ENCODE measurements at regions not wholly inside any gene's neighbourhood (a gene's known extent, or its start where the extent isn't known, plus 50 kb on each side); places are given as distances from the start of the nearest gene placed in this dataset.

- no peak overlapping the region for H3K4me3 ChIP-seq (ENCODE audit: low read depth in 1 of 2, low read length in 2 of 2)
- H3K27me3 ChIP-seq (ENCODE audit: control insufficient read depth in 1 of 2, insufficient read depth in 2 of 2, low read length in 2 of 2): no peaks in the 10 kb centered on the region
- no peaks in the 10 kb centered on the region for H3K36me3 ChIP-seq (ENCODE audit: control insufficient read depth in 1 of 2, insufficient read depth in 2 of 2, low read length in 2 of 2)
- no peak overlapping the region for H3K27ac ChIP-seq (ENCODE audit: low read depth, low read length)
- H3K9me3 ChIP-seq (ENCODE audit: control insufficient read depth in 1 of 2, low read length in 2 of 2): no peaks in the 10 kb centered on the region
- no peaks in the 10 kb centered on the region for H3K4me1 ChIP-seq (ENCODE audit: control insufficient read depth in 1 of 2, insufficient read depth in 2 of 2, low read length in 2 of 2)
- H3K9ac ChIP-seq (ENCODE audit: low read depth in 1 of 2, low read length in 2 of 2): no peak overlapping the region
Observed at GRCh38 chr13:107330484-107330883, 762.5 kb upstream of the ARGLU1 start.

DNA sequence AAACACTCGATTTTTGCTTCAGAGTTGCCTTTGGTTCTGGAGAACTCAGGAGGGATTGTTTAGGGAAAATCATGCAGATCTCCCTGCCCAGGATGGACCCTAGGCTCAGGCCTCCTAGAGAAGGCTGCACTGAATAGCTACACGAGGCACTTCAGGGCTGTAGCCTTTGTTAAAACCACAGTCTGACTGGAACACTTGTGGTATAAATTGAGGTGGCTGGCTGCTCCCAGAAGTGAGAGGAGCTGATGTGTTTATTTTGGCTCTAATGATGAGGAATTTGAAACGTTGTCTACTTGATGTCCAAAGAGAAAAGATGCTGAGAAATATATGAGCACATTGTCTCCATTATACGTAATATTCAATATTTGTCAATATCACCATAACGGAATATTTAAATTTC is 762.1 kb upstream of the ARGLU1 start:
- Histone ChIP-seq H3K27ac (ENCODE audit: low read depth, low read length) (no peak overlapping the region), H3K36me3 (ENCODE audit: control insufficient read depth in 1 of 2, insufficient read depth in 2 of 2, low read length in 2 of 2) (no peaks in the 10 kb centered on the region), H3K4me3 (ENCODE audit: low read depth in 1 of 2, low read length in 2 of 2) (no peak overlapping the region), H3K9ac (ENCODE audit: low read depth in 1 of 2, low read length in 2 of 2) (no peak overlapping the region), H3K9me3 (ENCODE audit: control insufficient read depth in 1 of 2, low read length in 2 of 2) (no peaks in the 10 kb centered on the region), H3K4me1 (ENCODE audit: control insufficient read depth in 1 of 2, insufficient read depth in 2 of 2, low read length in 2 of 2) (no peaks in the 10 kb centered on the region), H3K27me3 (ENCODE audit: control insufficient read depth in 1 of 2, insufficient read depth in 2 of 2, low read length in 2 of 2) (no peaks in the 10 kb centered on the region)

GRCh38 chr13:107324416-107325204 is 756.7 kb upstream of the ARGLU1 start:
- Histone ChIP-seq H3K9me3 (ENCODE audit: control insufficient read depth in 1 of 2, low read length in 2 of 2) (no peaks in the 10 kb centered on the region), H3K27ac (ENCODE audit: low read depth, low read length) (no peak overlapping the region), H3K36me3 (ENCODE audit: control insufficient read depth in 1 of 2, insufficient read depth in 2 of 2, low read length in 2 of 2) (no peaks in the 10 kb centered on the region), H3K27me3 (ENCODE audit: control insufficient read depth in 1 of 2, insufficient read depth in 2 of 2, low read length in 2 of 2) (no peaks in the 10 kb centered on the region), H3K4me3 (ENCODE audit: low read depth in 1 of 2, low read length in 2 of 2) (no peak overlapping the region), H3K4me1 (ENCODE audit: control insufficient read depth in 1 of 2, insufficient read depth in 2 of 2, low read length in 2 of 2) (no peaks in the 10 kb centered on the region), H3K9ac (ENCODE audit: low read depth in 1 of 2, low read length in 2 of 2) (no peak overlapping the region)

GRCh38 chr13:107322228-107322627 is 754.3 kb upstream of the ARGLU1 start:
- H3K4me3 ChIP-seq (ENCODE audit: low read depth in 1 of 2, low read length in 2 of 2): no peak overlapping the region
- H3K4me1 ChIP-seq (ENCODE audit: control insufficient read depth in 1 of 2, insufficient read depth in 2 of 2, low read length in 2 of 2): no peaks in the 10 kb centered on the region
- no peaks in the 10 kb centered on the region for H3K9me3 ChIP-seq (ENCODE audit: control insufficient read depth in 1 of 2, low read length in 2 of 2)
- no peak overlapping the region for H3K27ac ChIP-seq (ENCODE audit: low read depth, low read length)
- H3K27me3 ChIP-seq (ENCODE audit: control insufficient read depth in 1 of 2, insufficient read depth in 2 of 2, low read length in 2 of 2): no peaks in the 10 kb centered on the region
- no peak overlapping the region for H3K9ac ChIP-seq (ENCODE audit: low read depth in 1 of 2, low read length in 2 of 2)
- H3K36me3 ChIP-seq (ENCODE audit: control insufficient read depth in 1 of 2, insufficient read depth in 2 of 2, low read length in 2 of 2): no peaks in the 10 kb centered on the region

DNA sequence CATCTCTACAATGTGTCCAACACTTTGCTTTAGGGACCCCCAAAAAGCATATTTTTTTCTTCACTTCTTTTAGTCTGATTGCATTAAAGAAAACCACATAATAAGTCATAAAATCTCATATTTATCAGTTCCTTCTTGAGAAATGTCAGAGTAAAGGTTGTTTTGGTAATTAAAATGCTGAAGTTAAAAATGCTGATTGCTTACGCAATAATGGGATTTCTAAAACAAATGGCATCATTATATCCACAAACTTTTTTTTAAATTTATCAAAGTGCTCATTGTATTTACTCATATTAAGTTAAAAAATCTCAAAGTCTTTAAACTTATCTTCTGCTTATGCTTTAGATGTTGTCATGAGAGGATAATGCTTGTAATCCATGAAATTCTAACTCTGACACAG is 737.2 kb upstream of the ARGLU1 start:
- Histone ChIP-seq H3K27ac (ENCODE audit: low read depth, low read length) (no peak overlapping the region), H3K9ac (ENCODE audit: low read depth in 1 of 2, low read length in 2 of 2) (no peak overlapping the region), H3K36me3 (ENCODE audit: control insufficient read depth in 1 of 2, insufficient read depth in 2 of 2, low read length in 2 of 2) (no peaks in the 10 kb centered on the region), H3K9me3 (ENCODE audit: control insufficient read depth in 1 of 2, low read length in 2 of 2) (no peaks in the 10 kb centered on the region), H3K4me1 (ENCODE audit: control insufficient read depth in 1 of 2, insufficient read depth in 2 of 2, low read length in 2 of 2) (no peaks in the 10 kb centered on the region), H3K27me3 (ENCODE audit: control insufficient read depth in 1 of 2, insufficient read depth in 2 of 2, low read length in 2 of 2) (no peaks in the 10 kb centered on the region), H3K4me3 (ENCODE audit: low read depth in 1 of 2, low read length in 2 of 2) (no peak overlapping the region)

GRCh38 chr13:107301724-107302374 is 733.9 kb upstream of the ARGLU1 start:
- no peak overlapping the region for H3K27ac ChIP-seq (ENCODE audit: low read depth, low read length)
- no peaks in the 10 kb centered on the region for H3K9me3 ChIP-seq (ENCODE audit: control insufficient read depth in 1 of 2, low read length in 2 of 2)
- no peaks in the 10 kb centered on the region for H3K36me3 ChIP-seq (ENCODE audit: control insufficient read depth in 1 of 2, insufficient read depth in 2 of 2, low read length in 2 of 2)
- H3K4me1 ChIP-seq (ENCODE audit: control insufficient read depth in 1 of 2, insufficient read depth in 2 of 2, low read length in 2 of 2): no peaks in the 10 kb centered on the region
- H3K4me3 ChIP-seq (ENCODE audit: low read depth in 1 of 2, low read length in 2 of 2): no peak overlapping the region
- no peaks in the 10 kb centered on the region for H3K27me3 ChIP-seq (ENCODE audit: control insufficient read depth in 1 of 2, insufficient read depth in 2 of 2, low read length in 2 of 2)
- no peak overlapping the region for H3K9ac ChIP-seq (ENCODE audit: low read depth in 1 of 2, low read length in 2 of 2)

DNA sequence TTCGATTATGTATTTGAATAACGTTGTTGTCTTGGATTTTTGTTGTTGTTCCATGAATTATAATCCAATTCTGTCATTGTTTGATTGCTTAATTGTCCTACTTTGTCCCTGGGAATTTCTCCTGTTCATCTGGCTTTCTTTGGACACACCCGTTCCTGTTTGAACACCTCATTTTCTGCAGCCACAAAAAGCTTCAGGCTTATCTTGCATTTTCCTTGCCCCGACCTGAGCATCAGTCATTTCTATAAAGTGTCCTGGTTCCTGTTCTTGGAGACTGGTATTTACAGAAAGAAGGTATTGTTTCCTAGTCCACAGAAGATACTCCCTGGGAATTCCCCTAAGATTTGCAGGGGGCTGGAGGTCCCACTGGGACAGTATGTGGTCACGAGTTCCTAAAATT is 731.8 kb upstream of the ARGLU1 start:
- no peak overlapping the region for H3K4me3 ChIP-seq (ENCODE audit: low read depth in 1 of 2, low read length in 2 of 2)
- H3K9ac ChIP-seq (ENCODE audit: low read depth in 1 of 2, low read length in 2 of 2): no peak overlapping the region
- H3K4me1 ChIP-seq (ENCODE audit: control insufficient read depth in 1 of 2, insufficient read depth in 2 of 2, low read length in 2 of 2): no peaks in the 10 kb centered on the region
- H3K27ac ChIP-seq (ENCODE audit: low read depth, low read length): no peak overlapping the region
- H3K27me3 ChIP-seq (ENCODE audit: control insufficient read depth in 1 of 2, insufficient read depth in 2 of 2, low read length in 2 of 2): no peaks in the 10 kb centered on the region
- no peaks in the 10 kb centered on the region for H3K9me3 ChIP-seq (ENCODE audit: control insufficient read depth in 1 of 2, low read length in 2 of 2)
- no peaks in the 10 kb centered on the region for H3K36me3 ChIP-seq (ENCODE audit: control insufficient read depth in 1 of 2, insufficient read depth in 2 of 2, low read length in 2 of 2)

DNA sequence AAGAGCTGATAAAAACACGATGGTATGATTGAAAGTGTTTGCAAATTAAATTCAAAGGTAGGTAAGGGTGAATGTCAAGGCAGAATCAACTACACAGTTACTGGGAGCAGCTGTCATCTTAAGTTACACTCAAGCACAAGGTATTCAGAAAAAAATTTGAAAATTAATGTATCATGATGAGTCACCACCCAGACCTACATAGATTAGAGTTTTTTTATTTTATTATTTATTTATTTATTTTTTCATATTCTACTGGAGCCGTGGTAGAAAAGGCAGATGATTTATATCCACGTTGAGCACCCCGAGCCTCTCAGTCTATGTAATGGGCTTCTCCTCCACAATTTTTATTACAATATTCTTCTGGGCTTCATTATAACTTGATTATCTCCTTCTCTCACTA is 728.9 kb upstream of the ARGLU1 start:
- H3K9me3 ChIP-seq (ENCODE audit: control insufficient read depth in 1 of 2, low read length in 2 of 2): no peaks in the 10 kb centered on the region
- no peaks in the 10 kb centered on the region for H3K27me3 ChIP-seq (ENCODE audit: control insufficient read depth in 1 of 2, insufficient read depth in 2 of 2, low read length in 2 of 2)
- H3K36me3 ChIP-seq (ENCODE audit: control insufficient read depth in 1 of 2, insufficient read depth in 2 of 2, low read length in 2 of 2): no peaks in the 10 kb centered on the region
- H3K27ac ChIP-seq (ENCODE audit: low read depth, low read length): no peak overlapping the region
- no peak overlapping the region for H3K9ac ChIP-seq (ENCODE audit: low read depth in 1 of 2, low read length in 2 of 2)
- no peak overlapping the region for H3K4me3 ChIP-seq (ENCODE audit: low read depth in 1 of 2, low read length in 2 of 2)
- H3K4me1 ChIP-seq (ENCODE audit: control insufficient read depth in 1 of 2, insufficient read depth in 2 of 2, low read length in 2 of 2): no peaks in the 10 kb centered on the region

DNA sequence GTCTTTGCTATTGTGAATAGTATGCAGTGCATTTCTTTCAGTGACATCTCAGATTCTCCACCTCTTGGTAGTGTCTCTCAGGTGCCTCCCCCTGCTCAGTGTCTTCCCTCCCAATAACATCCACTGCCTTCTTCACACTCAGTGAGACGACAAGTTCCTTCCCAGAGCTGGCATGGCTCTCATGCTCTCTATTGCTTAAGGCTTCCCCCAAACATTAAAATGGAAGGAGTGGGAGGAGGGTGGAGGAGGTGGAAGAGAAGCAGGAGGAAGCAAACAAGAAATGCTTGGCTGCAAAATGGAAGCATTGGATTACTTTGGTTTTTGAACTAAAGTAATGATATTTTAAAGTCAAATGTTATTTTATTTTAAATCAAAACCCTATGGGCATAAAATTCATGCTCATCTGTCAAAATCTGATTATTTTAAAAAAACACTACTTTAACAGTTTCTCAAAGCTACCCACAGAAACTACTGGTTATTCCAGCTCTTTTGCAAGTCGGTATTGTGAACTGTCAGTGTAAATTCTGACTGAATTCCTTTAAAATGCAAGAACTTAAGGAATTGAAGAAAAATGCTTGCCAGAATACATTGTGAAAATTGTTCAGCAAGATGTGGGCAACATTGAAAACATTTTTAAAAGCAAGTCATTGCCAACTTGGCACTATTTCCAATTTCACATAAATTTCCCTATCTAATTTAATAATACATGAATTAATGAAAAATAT is 727.6 kb upstream of the ARGLU1 start:
- no peaks in the 10 kb centered on the region for H3K4me1 ChIP-seq (ENCODE audit: control insufficient read depth in 1 of 2, insufficient read depth in 2 of 2, low read length in 2 of 2)
- no peak overlapping the region for H3K27ac ChIP-seq (ENCODE audit: low read depth, low read length)
- H3K4me3 ChIP-seq (ENCODE audit: low read depth in 1 of 2, low read length in 2 of 2): no peak overlapping the region
- H3K9ac ChIP-seq (ENCODE audit: low read depth in 1 of 2, low read length in 2 of 2): no peak overlapping the region
- H3K36me3 ChIP-seq (ENCODE audit: control insufficient read depth in 1 of 2, insufficient read depth in 2 of 2, low read length in 2 of 2): no peaks in the 10 kb centered on the region
- no peaks in the 10 kb centered on the region for H3K27me3 ChIP-seq (ENCODE audit: control insufficient read depth in 1 of 2, insufficient read depth in 2 of 2, low read length in 2 of 2)
- no peaks in the 10 kb centered on the region for H3K9me3 ChIP-seq (ENCODE audit: control insufficient read depth in 1 of 2, low read length in 2 of 2)

DNA sequence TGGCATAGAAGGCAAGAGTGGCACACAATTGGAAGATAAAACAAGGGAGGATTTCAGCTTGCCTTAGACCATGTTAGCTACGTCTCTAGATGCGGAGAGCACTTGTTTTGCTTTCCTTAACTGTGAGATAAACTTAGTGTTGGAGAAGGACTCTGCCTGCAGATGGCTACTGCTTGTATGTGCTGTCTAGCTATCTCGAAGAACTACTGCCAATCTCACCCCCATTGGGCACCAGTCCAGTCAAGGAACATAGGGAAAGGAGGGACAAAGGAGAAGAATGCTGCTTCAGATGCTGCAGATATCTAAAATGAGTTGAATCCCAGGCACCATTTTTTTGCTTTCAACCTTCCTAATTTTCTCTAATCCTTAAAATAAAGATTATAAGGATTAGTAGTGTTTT is 726.0 kb upstream of the ARGLU1 start:
- H3K27me3 ChIP-seq (ENCODE audit: control insufficient read depth in 1 of 2, insufficient read depth in 2 of 2, low read length in 2 of 2): no peaks in the 10 kb centered on the region
- H3K4me3 ChIP-seq (ENCODE audit: low read depth in 1 of 2, low read length in 2 of 2): no peak overlapping the region
- H3K4me1 ChIP-seq (ENCODE audit: control insufficient read depth in 1 of 2, insufficient read depth in 2 of 2, low read length in 2 of 2): no peaks in the 10 kb centered on the region
- no peaks in the 10 kb centered on the region for H3K9me3 ChIP-seq (ENCODE audit: control insufficient read depth in 1 of 2, low read length in 2 of 2)
- H3K27ac ChIP-seq (ENCODE audit: low read depth, low read length): no peak overlapping the region
- no peaks in the 10 kb centered on the region for H3K36me3 ChIP-seq (ENCODE audit: control insufficient read depth in 1 of 2, insufficient read depth in 2 of 2, low read length in 2 of 2)
- H3K9ac ChIP-seq (ENCODE audit: low read depth in 1 of 2, low read length in 2 of 2): no peak overlapping the region

Data from duodenal mucosa (tissue), 2 donors.